H1 (cell line): ENCODE measurements at regions not wholly inside any gene's neighbourhood (a gene's known extent, or its start where the extent isn't known, plus 50 kb on each side); places are given as distances from the start of the nearest gene placed in this dataset.

ENCODE experiments used
- CTCF ChIA-PET: fragments of 300-600 bp; sonication (Branson Sonifier 250); formaldehyde crosslinking; loops from one replicate; lab custom pipeline; 2021; ENCODE audit not compliant: partially characterized antibody; lab: Charles Lee
- POLR2A ChIA-PET: fragments of 300-600 bp; sonication (Branson Sonifier 250); formaldehyde crosslinking; loops from one replicate; lab custom pipeline; 2021; ENCODE audit warnings: inconsistent platforms; ENCODE audit not compliant: partially characterized antibody; lab: Charles Lee
- DNase-seq, 2 experiments: peaks; one replicate each; pipeline versions ENCODE4 v3.0.0 to v3.0.0-alpha.2; 2010 to 2022; ENCODE audit warnings: low spot score in 2 of 2, low read depth in 1 of 2, mixed read lengths in 1 of 2
- FAIRE-seq: peaks from 2 replicates; lab custom pipeline; 2011; peaks lifted over from hg19 to GRCh38; lab: Jason Lieb, UNC
- H2AFZ ChIP-seq: 2 replicates; pipeline ENCODE4 v1.8.1; 2012; ENCODE audit warnings: low read length, inconsistent platforms
- H2AK5ac ChIP-seq: 2 replicates; pipeline ENCODE4 v1.6.1; 2013; ENCODE audit warnings: low read depth, low read length
- H2BK120ac ChIP-seq: replicated peaks from 2 replicates; pipeline ENCODE3; 2013; ENCODE audit warnings: low read depth, low read length, inconsistent platforms
- H2BK12ac ChIP-seq: 2 replicates; pipeline ENCODE4 v1.6.1; 2013; ENCODE audit warnings: low read depth, low read length
- H2BK15ac ChIP-seq: 2 replicates; pipeline ENCODE4 v1.6.1; 2013; ENCODE audit warnings: low read length
- H2BK20ac ChIP-seq: 2 replicates; pipeline ENCODE4 v1.6.1; 2013; ENCODE audit warnings: low read length
- H2BK5ac ChIP-seq: 2 replicates; pipeline ENCODE4 v1.6.1; 2013; ENCODE audit warnings: low read depth, low read length
- H3K14ac ChIP-seq: 2 replicates; pipeline ENCODE4 v1.6.1; 2013; ENCODE audit warnings: inconsistent platforms; ENCODE audit not compliant: insufficient read length
- H3K18ac ChIP-seq: 2 replicates; pipeline ENCODE4 v1.6.1; 2013; ENCODE audit warnings: low read length; ENCODE audit errors: extremely low read depth
- H3K23ac ChIP-seq: 2 replicates; pipeline ENCODE4 v1.6.1; 2013; ENCODE audit warnings: inconsistent platforms; ENCODE audit not compliant: insufficient read length
- H3K23me2 ChIP-seq: 2 replicates; pipeline ENCODE4 v1.6.1; 2013; ENCODE audit warnings: low read depth, low read length
- H3K27ac ChIP-seq: 2 replicates; pipeline ENCODE4 v1.6.1; 2011; ENCODE audit warnings: low read depth, low read length, inconsistent platforms
- H3K27me3 ChIP-seq, 4 experiments: replicated peaks in 1 of 4; 1 replicate in 1 of 4; 2 replicates in 3 of 4; pipeline versions ENCODE4 v1.6.1 to v1.8.1; 2011 to 2013; ENCODE audit warnings: low read length in 3 of 4, mild to moderate bottlenecking in 3 of 4, inconsistent platforms in 2 of 4, mixed read lengths in 2 of 4, moderate library complexity in 1 of 4; ENCODE audit not compliant: control insufficient read depth in 3 of 4, insufficient read depth in 3 of 4; ENCODE audit errors: extremely low read depth in 1 of 4
- H3K36me3 ChIP-seq, 4 experiments: 2 replicates each; pipeline versions ENCODE4 v1.6.1 to v1.8.1; 2011 to 2013; ENCODE audit warnings: mild to moderate bottlenecking in 4 of 4, low read length in 3 of 4, moderate library complexity in 2 of 4, control low read depth in 1 of 4, inconsistent platforms in 1 of 4; ENCODE audit not compliant: insufficient read depth in 4 of 4, control insufficient read depth in 2 of 4
- H3K4ac ChIP-seq: replicated peaks from 2 replicates; pipeline ENCODE3; 2013; ENCODE audit warnings: low read length, low read depth, mixed read lengths, inconsistent platforms; ENCODE audit not compliant: insufficient read length
- H3K4me1 ChIP-seq, 4 experiments: replicated peaks in 1 of 4; 1 replicate in 1 of 4; 2 replicates in 3 of 4; pipeline versions ENCODE4 v1.6.1 to v1.8.1; 2011 to 2013; ENCODE audit warnings: low read length in 3 of 4, inconsistent platforms in 2 of 4, mixed read lengths in 1 of 4; ENCODE audit not compliant: insufficient read depth in 4 of 4, control insufficient read depth in 3 of 4
- H3K4me2 ChIP-seq, 2 experiments: 2 replicates each; pipeline versions ENCODE4 v1.6.1 to v1.8.1; 2011 to 2013; ENCODE audit warnings: low read depth in 2 of 2, low read length in 2 of 2, control low read depth in 1 of 2, inconsistent platforms in 1 of 2, mild to moderate bottlenecking in 1 of 2; ENCODE audit not compliant: insufficient read depth in 1 of 2
- H3K4me3 ChIP-seq, 4 experiments: fragments of 200-600, 300-600 bp in 1 of 4; sonication (generic), shearing (Covaris generic), sonication (Bioruptor Twin) in 1 of 4; 2 replicates each; pipeline versions ENCODE4 v1.5.1 to v1.8.1; 2011 to 2016; ENCODE audit warnings: low read length in 4 of 4, low read depth in 3 of 4, control low read depth in 2 of 4, inconsistent platforms in 2 of 4, mild to moderate bottlenecking in 2 of 4, mixed read lengths in 1 of 4, moderate library complexity in 1 of 4; ENCODE audit not compliant: insufficient read depth in 2 of 4; ENCODE audit errors: extremely low read depth in 1 of 4
- H3K56ac ChIP-seq: replicated peaks from 2 replicates; pipeline ENCODE3; 2013; ENCODE audit warnings: low read depth, mild to moderate bottlenecking, mixed read lengths, low read length, inconsistent platforms; ENCODE audit not compliant: insufficient read length
- H3K79me1 ChIP-seq: 2 replicates; pipeline ENCODE4 v1.6.1; 2013; ENCODE audit warnings: low read depth, low read length, control low read depth
- H3K79me2 ChIP-seq, 2 experiments: 2 replicates each; pipeline versions ENCODE4 v1.6.1 to v1.8.1; 2012 to 2013; ENCODE audit warnings: low read length in 2 of 2, mild to moderate bottlenecking in 2 of 2, inconsistent platforms in 1 of 2; ENCODE audit not compliant: insufficient read depth in 2 of 2, control insufficient read depth in 1 of 2
- H3K9ac ChIP-seq, 4 experiments: replicated peaks in 1 of 4; 1 replicate in 1 of 4; 2 replicates in 3 of 4; pipeline versions ENCODE4 v1.6.1 to v1.8.1; 2011 to 2013; ENCODE audit warnings: low read depth in 3 of 4, low read length in 3 of 4, control low read depth in 2 of 4, mild to moderate bottlenecking in 2 of 4, moderate library complexity in 2 of 4, inconsistent platforms in 1 of 4; ENCODE audit errors: extremely low read depth in 1 of 4
- H3K9me3 ChIP-seq, 2 experiments: 2 replicates each; pipeline versions ENCODE4 v1.6.1 to v1.8.1; 2012 to 2013; ENCODE audit warnings: mild to moderate bottlenecking in 2 of 2, moderate library complexity in 2 of 2, control low read depth in 1 of 2, inconsistent platforms in 1 of 2, low read depth in 1 of 2, low read length in 1 of 2, mixed read lengths in 1 of 2; ENCODE audit not compliant: insufficient read depth in 2 of 2
- H4K20me1 ChIP-seq, 2 experiments: replicated peaks in 1 of 2; 2 replicates each; pipeline versions ENCODE3 to v1.8.1; 2011 to 2013; ENCODE audit warnings: inconsistent platforms in 2 of 2, low read length in 2 of 2, mild to moderate bottlenecking in 1 of 2; ENCODE audit not compliant: insufficient read depth in 2 of 2, control insufficient read depth in 1 of 2
- H4K5ac ChIP-seq: 2 replicates; pipeline ENCODE4 v1.6.1; 2013; ENCODE audit warnings: low read length, low read depth, mixed read lengths, inconsistent platforms; ENCODE audit not compliant: insufficient read length
- H4K8ac ChIP-seq: 2 replicates; pipeline ENCODE4 v1.8.0; 2013; ENCODE audit warnings: mild to moderate bottlenecking, moderate library complexity, low read length, inconsistent platforms; ENCODE audit not compliant: insufficient read depth; ENCODE audit errors: extremely low read depth
- H4K91ac ChIP-seq: replicated peaks from 2 replicates; pipeline ENCODE3; 2013; ENCODE audit warnings: low read length, mixed read lengths, inconsistent platforms; ENCODE audit not compliant: insufficient read length
- BACH1 ChIP-seq: IDR thresholded peaks from 2 replicates; pipeline ENCODE4 v1.6.1; 2012; ENCODE audit warnings: low read length, improper control_type of control experiment
- CTCF ChIP-seq, 3 experiments: IDR thresholded peaks; 1 replicate in 2 of 3; 2 replicates in 1 of 3; pipeline versions ENCODE4 v1.5.1 to v1.6.1; 2011; ENCODE audit warnings: low read length in 3 of 3, mild to moderate bottlenecking in 3 of 3, inconsistent platforms in 2 of 3, low read depth in 1 of 3, moderate library complexity in 1 of 3; ENCODE audit not compliant: insufficient read depth in 1 of 3; ENCODE audit errors: control extremely low read depth in 1 of 3
- RAD21 ChIP-seq, 2 experiments: IDR thresholded peaks in 1 of 2; conservative IDR thresholded peaks in 1 of 2; 2 replicates each; pipeline ENCODE4 v1.6.1; 2011; ENCODE audit warnings: low read depth in 2 of 2, low read length in 2 of 2, improper control_type of control experiment in 1 of 2, inconsistent platforms in 1 of 2, mild to moderate bottlenecking in 1 of 2, moderate library complexity in 1 of 2
- WGBS, 2 experiments: shearing (Covaris generic) in 1 of 2; methylation state at CpG; one replicate each; pipeline versions ENCODE4 v1.1.6 to v1.1.7; 2013 to 2015; ENCODE audit warnings: low lambda C conversion rate in 2 of 2, mixed read lengths in 2 of 2, inconsistent platforms in 1 of 2, low coverage in 1 of 2, missing lambda C conversion rate in 1 of 2; ENCODE audit not compliant: insufficient replicate concordance in 2 of 2, insufficient coverage in 1 of 2, insufficient read length in 1 of 2; ENCODE audit errors: extremely low coverage in 1 of 2, missing lambda C conversion rate in 1 of 2; 5-methylcytosine and 5-hydroxymethylcytosine counted together

- Histone ChIP-seq H2AFZ (no peak overlapping the region), H3K4me3 (peak overlapping the region in 1 of 4 experiments; percentile 58; a peak in 3 of 8 replicates), H3K23ac (no peak overlapping the region), H2BK120ac (no peak overlapping the region), H3K18ac (no peak overlapping the region), H3K4me1 (peaks cover 0 to 4% (median 2%) of the 10 kb centered on the region in 4 experiments; a peak in 1 of 7 replicates), H3K9me3 (peaks cover 2 to 5% of the 10 kb centered on the region in 2 experiments; a peak in 2 of 4 replicates), H3K4me2 (peak overlapping the region in 1 of 2 experiments; percentile 64; a peak in 2 of 4 replicates), H3K79me1 (no peaks in the 10 kb centered on the region), H2BK15ac (no peak overlapping the region), H4K8ac (no peak overlapping the region), H3K56ac (no peak overlapping the region), H4K5ac (no peak overlapping the region), H2BK5ac (no peak overlapping the region), H4K20me1 (no peaks in the 10 kb centered on the region), H2BK12ac (no peak overlapping the region), H3K23me2 (no peaks in the 10 kb centered on the region), H3K14ac (no peak overlapping the region), H3K27ac (no peak overlapping the region), H2AK5ac (no peak overlapping the region), H3K79me2 (no peaks in the 10 kb centered on the region), H3K9ac (no peak overlapping the region; a peak in 1 of 7 replicates), H2BK20ac (no peak overlapping the region), H3K36me3 (no peaks in the 10 kb centered on the region), H3K4ac (no peak overlapping the region), H4K91ac (no peak overlapping the region), H3K27me3 (no peaks in the 10 kb centered on the region; a peak in 1 of 7 replicates)
- FAIRE-seq (no peak), DNase-seq (no peak)
- 89% methylated on average over 44 of the region's 46 CpGs; no CpG with 5 or more reads in 1 of the 2 experiments for WGBS, 2 experiments
- ChIA-PET CTCF (interaction anchor here (0.8 to 1.7 kb wide), 5 partner anchors 9 to 57 kb away, joined by 3 to 7 read pairs (median 3); no protein-coding TSS in a partner anchor), POLR2A (no interaction called here)
- TF ChIP-seq RAD21 (IDR thresholded peaks at IDR 0.05 in 1 of 2, conservative IDR thresholded peaks at IDR 0.05 in 1 of 2; ENCODE audit: low read depth in 2 of 2, low read length in 2 of 2) (peak in 1 of 2 experiments; percentile 15; a peak in 1 of 4 replicates), CTCF (IDR thresholded peaks at IDR 0.05; ENCODE audit: control extremely low read depth in 1 of 3, insufficient read depth in 1 of 3, low read depth in 1 of 3, low read length in 3 of 3) (peak; percentile 42 to 46 (median 44)), BACH1 (no peak)
Observed at GRCh38 chr6:1554476-1555310, 55.0 kb upstream of the FOXC1 start.
